Mesothelial cell of epicardium (in vitro differentiated cells): ENCODE measurements at regions not wholly inside any gene's neighbourhood (a gene's known extent, or its start where the extent isn't known, plus 50 kb on each side); places are given as distances from the start of the nearest gene placed in this dataset.

Source experiments
- DNase-seq, 2 experiments: peaks; one replicate each; pipeline ENCODE4 v3.0.0; 2021; ENCODE audit warnings: low spot score in 2 of 2; ENCODE audit not compliant: unreplicated experiment in 2 of 2
- H3K27ac Mint-ChIP-seq: 2 replicates; pipeline ENCODE4 v1.8.0; 2021; ENCODE audit warnings: mixed read lengths
- H3K27me3 Mint-ChIP-seq: 2 replicates; pipeline ENCODE4 v1.8.0; 2021; ENCODE audit warnings: low read depth, mixed read lengths
- H3K36me3 Mint-ChIP-seq: 2 replicates; pipeline ENCODE4 v1.8.0; 2021; ENCODE audit warnings: mixed read lengths
- H3K4me1 Mint-ChIP-seq: 2 replicates; pipeline ENCODE4 v1.8.0; 2021; ENCODE audit warnings: mixed read lengths
- H3K4me3 Mint-ChIP-seq: 2 replicates; pipeline ENCODE4 v1.8.0; 2021; ENCODE audit warnings: mild to moderate bottlenecking, moderate library complexity, mixed read lengths
- H3K9me3 Mint-ChIP-seq: 2 replicates; pipeline ENCODE4 v1.8.0; 2021; ENCODE audit warnings: mixed read lengths
- TF ChIP-seq, protein P1 (sequence below): fragments of 200-600 bp; sonication (generic); IDR thresholded peaks from one replicate; pipeline ENCODE4 v1.5.0; 2021; ENCODE audit warnings: antibody characterized with exemption; ENCODE audit not compliant: unreplicated experiment

DNA sequence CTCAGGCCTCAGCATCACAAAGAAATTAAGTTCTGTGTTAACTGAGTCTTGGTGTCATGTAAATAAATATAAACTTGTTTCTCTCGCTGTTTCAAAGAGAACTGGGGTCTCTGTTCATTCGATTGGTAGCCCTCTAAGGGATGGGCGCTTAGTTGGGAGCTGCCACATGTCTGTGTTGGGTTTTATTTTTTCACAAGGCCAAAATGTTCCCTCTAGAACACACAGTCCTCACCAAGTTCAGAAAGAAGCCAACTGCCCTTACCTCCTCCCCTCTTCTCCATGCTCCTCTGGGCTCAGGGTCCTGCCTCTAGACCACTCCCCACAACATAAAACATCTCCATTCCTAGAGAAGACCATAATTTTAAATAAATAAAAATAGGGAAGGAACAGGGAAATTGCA lies 490.9 kb downstream of the TNS1 start:
- Mint-ChIP-seq H3K4me1 (peaks cover 36% of the 10 kb centered on the region), H3K27ac (peak overlapping the region; percentile 89), H3K27me3 (no peaks in the 10 kb centered on the region), H3K36me3 (peaks cover 2% of the 10 kb centered on the region), H3K4me3 (no peak overlapping the region), H3K9me3 (peaks cover 3% of the 10 kb centered on the region)
- TF ChIP-seq, protein P1, sequence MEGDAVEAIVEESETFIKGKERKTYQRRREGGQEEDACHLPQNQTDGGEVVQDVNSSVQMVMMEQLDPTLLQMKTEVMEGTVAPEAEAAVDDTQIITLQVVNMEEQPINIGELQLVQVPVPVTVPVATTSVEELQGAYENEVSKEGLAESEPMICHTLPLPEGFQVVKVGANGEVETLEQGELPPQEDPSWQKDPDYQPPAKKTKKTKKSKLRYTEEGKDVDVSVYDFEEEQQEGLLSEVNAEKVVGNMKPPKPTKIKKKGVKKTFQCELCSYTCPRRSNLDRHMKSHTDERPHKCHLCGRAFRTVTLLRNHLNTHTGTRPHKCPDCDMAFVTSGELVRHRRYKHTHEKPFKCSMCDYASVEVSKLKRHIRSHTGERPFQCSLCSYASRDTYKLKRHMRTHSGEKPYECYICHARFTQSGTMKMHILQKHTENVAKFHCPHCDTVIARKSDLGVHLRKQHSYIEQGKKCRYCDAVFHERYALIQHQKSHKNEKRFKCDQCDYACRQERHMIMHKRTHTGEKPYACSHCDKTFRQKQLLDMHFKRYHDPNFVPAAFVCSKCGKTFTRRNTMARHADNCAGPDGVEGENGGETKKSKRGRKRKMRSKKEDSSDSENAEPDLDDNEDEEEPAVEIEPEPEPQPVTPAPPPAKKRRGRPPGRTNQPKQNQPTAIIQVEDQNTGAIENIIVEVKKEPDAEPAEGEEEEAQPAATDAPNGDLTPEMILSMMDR, result no peak
- DNase-seq, result no peak

DNA sequence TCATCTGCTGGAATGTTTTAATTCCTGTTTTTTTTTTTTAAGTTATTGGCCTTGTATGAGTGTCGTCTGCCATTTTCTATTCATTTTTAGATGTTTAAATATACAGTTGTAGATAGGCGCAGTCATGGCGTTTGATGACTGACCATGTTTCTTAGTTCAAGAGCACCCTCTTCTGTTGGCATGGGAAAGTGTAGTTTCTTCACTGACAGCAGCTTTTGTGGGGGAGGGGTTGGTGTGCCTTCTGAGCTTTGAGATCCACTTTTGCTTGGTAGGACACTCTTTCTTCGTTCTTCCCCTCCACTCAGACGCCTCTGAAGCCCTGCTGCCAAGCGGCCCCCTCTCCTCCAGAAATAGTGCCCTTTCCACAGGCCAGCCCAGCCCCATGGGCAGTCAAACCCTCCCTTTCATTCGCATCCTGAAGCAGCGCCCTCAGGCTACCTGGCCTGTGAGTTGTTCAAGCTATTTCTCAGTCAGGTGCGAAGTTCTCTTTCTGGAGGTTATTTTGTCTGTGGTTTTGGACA lies 492.0 kb downstream of the TNS1 start:
- peak; percentile 28 to 69 for DNase-seq
- peaks cover 3% of the 10 kb centered on the region for H3K9me3 Mint-ChIP-seq
- peaks cover 36% of the 10 kb centered on the region for H3K4me1 Mint-ChIP-seq
- H3K27me3 Mint-ChIP-seq, result no peaks in the 10 kb centered on the region
- H3K36me3 Mint-ChIP-seq, result peaks cover 2% of the 10 kb centered on the region
- peak overlapping the region; percentile 89 for H3K27ac Mint-ChIP-seq
- TF ChIP-seq, protein P1, result peak; percentile 66
- H3K4me3 Mint-ChIP-seq, result peak overlapping the region; percentile 35

DNA sequence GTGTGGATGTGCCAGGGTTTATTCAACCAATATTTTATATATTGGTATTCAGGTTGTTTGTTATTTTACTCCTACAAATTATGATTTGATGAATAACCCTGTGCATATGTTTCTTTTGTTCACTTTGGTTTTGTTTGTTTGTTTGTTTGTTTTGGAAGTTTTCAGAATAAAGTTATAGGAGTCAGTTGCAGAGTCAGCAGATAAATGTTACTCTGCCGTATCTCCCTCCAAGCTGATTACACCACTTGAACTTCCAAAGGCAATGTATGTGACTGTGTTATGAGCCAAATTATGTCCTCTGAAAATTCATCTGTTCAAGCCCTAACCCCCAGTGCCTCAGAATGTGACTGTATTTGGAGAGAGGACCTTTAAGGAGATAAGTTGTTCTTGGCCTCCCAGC lies 497.5 kb downstream of the TNS1 start:
- no peak overlapping the region for H3K4me3 Mint-ChIP-seq
- TF ChIP-seq, protein P1, result no peak

DNA sequence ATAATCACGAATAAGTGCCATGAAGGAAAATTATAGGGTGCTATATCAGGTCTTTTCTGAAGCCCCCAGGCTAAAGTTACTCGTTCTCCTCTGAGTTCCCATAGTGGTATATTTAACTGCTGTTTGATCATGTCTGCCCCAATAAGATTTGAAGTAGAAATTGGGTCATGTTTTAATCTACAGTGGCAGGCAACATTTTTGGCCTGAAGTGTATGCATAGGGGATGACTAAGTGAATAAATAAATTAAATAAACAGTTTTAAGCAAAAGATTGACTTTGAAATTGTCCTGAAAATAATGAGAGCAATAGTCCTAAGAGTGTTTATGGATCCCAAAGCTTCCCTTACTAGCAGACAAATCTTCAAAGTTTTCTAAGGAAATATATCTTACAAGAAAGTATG lies 500.9 kb downstream of the TNS1 start:
- peaks cover 9% of the 10 kb centered on the region for H3K9me3 Mint-ChIP-seq
- no peak overlapping the region for H3K27ac Mint-ChIP-seq
- H3K27me3 Mint-ChIP-seq, result no peaks in the 10 kb centered on the region
- DNase-seq, result no peak
- H3K4me1 Mint-ChIP-seq, result peaks cover 2% of the 10 kb centered on the region
- TF ChIP-seq, protein P1, result no peak
- no peaks in the 10 kb centered on the region for H3K36me3 Mint-ChIP-seq
- H3K4me3 Mint-ChIP-seq, result no peak overlapping the region

More for the DNA sequence above, 497.5 kb downstream of the TNS1 start:
- Mint-ChIP-seq H3K9me3 (peaks cover 11% of the 10 kb centered on the region), H3K27me3 (no peaks in the 10 kb centered on the region), H3K4me1 (peaks cover 8% of the 10 kb centered on the region), H3K36me3 (no peaks in the 10 kb centered on the region), H3K27ac (no peak overlapping the region)
- no peak for DNase-seq

DNA sequence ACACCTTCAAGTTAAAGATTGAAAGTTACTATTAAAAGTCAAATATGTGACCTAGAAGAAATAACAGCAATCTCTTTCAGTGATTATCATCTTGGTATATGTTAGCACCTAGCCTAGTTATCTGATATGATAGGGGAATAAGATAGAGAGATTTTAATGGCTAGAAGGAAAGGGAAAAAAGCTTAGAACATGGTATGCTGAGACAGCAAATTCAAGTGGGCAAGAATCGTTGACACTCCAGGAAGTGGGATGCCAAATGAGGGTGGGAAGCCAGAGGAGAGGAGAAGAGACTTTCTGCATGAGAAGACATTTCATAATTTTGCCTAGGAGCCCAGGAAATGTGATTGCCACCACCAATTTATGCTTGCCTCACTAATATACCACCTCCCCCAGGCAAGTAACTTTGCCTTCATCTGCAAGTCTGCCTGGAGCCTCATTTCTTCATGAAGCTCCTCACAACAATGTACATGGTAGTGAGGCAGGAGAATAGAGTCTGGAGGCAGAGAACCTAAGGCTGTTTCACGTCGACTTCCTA lies 504.9 kb downstream of the TNS1 start:
- DNase-seq, result no peak
- H3K27me3 Mint-ChIP-seq, result no peaks in the 10 kb centered on the region
- H3K4me3 Mint-ChIP-seq, result no peak overlapping the region
- no peak overlapping the region for H3K27ac Mint-ChIP-seq
- peaks cover 3% of the 10 kb centered on the region for H3K4me1 Mint-ChIP-seq
- TF ChIP-seq, protein P1, result no peak
- peaks cover 3% of the 10 kb centered on the region for H3K36me3 Mint-ChIP-seq
- peaks cover 12% of the 10 kb centered on the region for H3K9me3 Mint-ChIP-seq

DNA sequence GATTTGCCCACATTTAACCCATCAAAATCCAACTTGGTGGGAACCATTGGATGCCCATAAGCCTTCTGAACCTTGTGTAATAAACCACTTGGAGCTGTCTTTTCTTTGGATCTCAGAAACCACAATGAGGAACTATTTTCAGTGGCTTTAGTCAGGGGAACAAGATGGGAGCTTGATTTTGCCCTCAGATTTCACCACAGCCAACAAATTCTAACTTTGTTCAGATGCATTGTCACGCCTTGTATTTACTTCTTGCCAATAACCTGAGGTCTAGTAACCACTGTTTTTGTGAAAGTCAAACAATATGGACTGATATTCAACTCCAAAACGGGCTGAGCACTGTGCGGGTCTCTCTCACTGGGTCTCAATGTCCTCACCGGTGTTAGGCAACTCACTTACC lies 508.2 kb downstream of the TNS1 start:
- Mint-ChIP-seq H3K4me3 (no peak overlapping the region), H3K4me1 (peaks cover 18% of the 10 kb centered on the region), H3K27ac (no peak overlapping the region), H3K9me3 (peaks cover 10% of the 10 kb centered on the region), H3K36me3 (peaks cover 3% of the 10 kb centered on the region), H3K27me3 (no peaks in the 10 kb centered on the region)
- DNase-seq, result no peak
- TF ChIP-seq, protein P1, result no peak
